ENCODE measurements at regions not wholly inside any gene's neighbourhood (a gene's known extent, or its start where the extent isn't known, plus 50 kb on each side); places are given as distances from the start of the nearest gene placed in this dataset.

- no peak overlapping the region for H3K27ac ChIP-seq
- no peak for ATAC-seq
- intact Hi-C loops (cut with DNase I) = no loop called here
Measured at GRCh38 chr9:1202512-1203280, 152.5 kb downstream of the DMRT2 start.

DNA sequence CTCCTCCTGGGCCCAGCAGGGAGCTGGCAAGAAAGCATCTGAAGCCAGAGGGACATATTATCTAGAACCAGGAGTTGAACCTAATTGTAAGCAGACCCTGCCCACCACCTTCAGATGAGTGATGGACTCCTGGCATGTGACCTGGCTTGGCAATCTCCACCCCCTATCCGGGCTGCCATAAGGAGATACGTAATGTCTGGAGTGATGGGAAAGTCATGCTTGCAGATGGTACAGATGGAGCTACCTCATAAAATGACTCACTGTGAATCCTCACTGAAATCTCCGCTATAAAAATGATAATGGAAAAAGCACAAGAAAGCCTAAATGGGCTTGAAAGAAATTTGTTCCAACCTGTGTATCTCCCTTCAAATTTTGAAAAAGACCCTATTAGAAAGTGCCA is 157.5 kb downstream of the DMRT2 start:
- TF ChIP-seq CTCF (IDR thresholded peaks at IDR 0.05) = no peak
- no peak for DNase-seq
- Histone ChIP-seq H3K9me3 (no peaks in the 10 kb centered on the region), H3K4me1 (peaks cover 4% of the 10 kb centered on the region), H3K4me3 (no peak overlapping the region), H3K27ac (no peak overlapping the region), H3K36me3 (ENCODE audit: insufficient read depth in 1 of 2, low read depth in 1 of 2) (no peaks in the 10 kb centered on the region), H3K27me3 (ENCODE audit: insufficient read depth in 3 of 3, low read length in 2 of 3) (no peaks in the 10 kb centered on the region)
- intact Hi-C loops (cut with DNase I) = no loop called here
- no peak for ATAC-seq
- WGBS, 3 donors = 74 to 80% (median 77%) methylated on average over 3 of the region's 3 CpGs

More at GRCh38 chr9:1202512-1203280, 152.5 kb downstream of the DMRT2 start:
- DNase-seq = no peak
- no peaks in the 10 kb centered on the region for H3K9me3 ChIP-seq
- H3K27me3 ChIP-seq (ENCODE audit: insufficient read depth in 3 of 3, low read length in 2 of 3) = no peaks in the 10 kb centered on the region
- whole genome bisulfite sequencing, 3 donors = 48 to 80% (median 61%) methylated on average over 3 of the region's 3 CpGs
- no peak for TF ChIP-seq CTCF (IDR thresholded peaks at IDR 0.05)
- no peak overlapping the region for H3K4me3 ChIP-seq
- no peaks in the 10 kb centered on the region for H3K36me3 ChIP-seq (ENCODE audit: insufficient read depth in 1 of 2, low read depth in 1 of 2)
- H3K4me1 ChIP-seq = peaks cover 6% of the 10 kb centered on the region

DNA sequence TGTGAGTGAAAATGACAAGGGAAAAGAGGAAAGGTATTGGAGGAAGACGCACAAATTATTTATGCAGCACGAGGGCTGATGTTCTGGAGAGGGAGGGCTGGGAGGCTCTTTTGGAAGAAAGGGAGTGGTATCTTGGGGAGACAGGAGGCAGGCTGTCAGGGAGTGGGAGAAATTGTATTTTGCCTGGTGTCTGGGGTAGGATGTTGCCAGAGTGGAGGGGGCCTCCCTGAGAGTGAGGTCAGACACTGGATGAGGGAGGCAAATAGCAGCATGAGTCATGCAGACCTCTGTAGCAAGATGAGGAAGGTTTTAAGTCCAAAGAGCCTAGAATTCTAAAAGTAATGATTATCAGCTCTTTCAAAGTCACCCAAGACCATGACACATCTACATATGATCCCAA is 158.0 kb downstream of the DMRT2 start:
- no peaks in the 10 kb centered on the region for H3K27me3 ChIP-seq (ENCODE audit: insufficient read depth in 3 of 3, low read length in 2 of 3)
- H3K27ac ChIP-seq = no peak overlapping the region
- no peak for TF ChIP-seq CTCF (IDR thresholded peaks at IDR 0.05)
- H3K36me3 ChIP-seq (ENCODE audit: insufficient read depth in 1 of 2, low read depth in 1 of 2) = no peaks in the 10 kb centered on the region
- H3K4me3 ChIP-seq = no peak overlapping the region
- intact Hi-C loops (cut with DNase I) = no loop called here
- peak in 1 of 2 donors; percentile 15 for DNase-seq
- H3K4me1 ChIP-seq = no peaks in the 10 kb centered on the region
- H3K9me3 ChIP-seq = no peaks in the 10 kb centered on the region
- peak in 1 of 4 donors; percentile 61 for ATAC-seq
- WGBS, 3 donors = 63 to 88% (median 73%) methylated on average over 2 of the region's 2 CpGs

DNA sequence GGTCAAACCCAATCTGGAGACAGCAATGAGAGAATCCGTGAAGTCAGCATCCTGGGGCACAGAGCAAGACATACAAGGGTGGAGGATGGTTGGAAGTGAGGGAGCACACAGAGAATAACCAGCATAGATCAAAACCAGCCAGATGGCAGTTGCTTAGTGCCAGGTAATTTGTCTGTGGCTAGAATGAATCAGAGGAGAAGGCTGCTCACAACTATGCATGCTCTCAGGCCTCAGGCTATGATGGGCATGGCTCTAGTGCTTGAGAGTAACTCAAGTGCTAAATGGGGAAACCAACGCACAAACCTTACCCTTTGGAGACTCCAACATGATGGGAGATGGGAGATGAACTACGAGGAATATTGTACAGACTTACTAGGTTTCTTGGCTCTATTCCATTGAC is 160.8 kb downstream of the DMRT2 start:
- Histone ChIP-seq H3K9me3 (no peaks in the 10 kb centered on the region), H3K27me3 (ENCODE audit: insufficient read depth in 3 of 3, low read length in 2 of 3) (no peaks in the 10 kb centered on the region), H3K4me3 (no peak overlapping the region), H3K36me3 (ENCODE audit: insufficient read depth in 1 of 2, low read depth in 1 of 2) (no peaks in the 10 kb centered on the region), H3K4me1 (no peaks in the 10 kb centered on the region), H3K27ac (no peak overlapping the region)
- DNase-seq = no peak
- 74 to 91% (median 75%) methylated on average over 3 of the region's 3 CpGs for WGBS, 3 donors
- intact Hi-C loops (cut with DNase I) = no loop called here
- ATAC-seq = no peak
- TF ChIP-seq CTCF (IDR thresholded peaks at IDR 0.05) = no peak

- H3K4me1 ChIP-seq = no peaks in the 10 kb centered on the region
- H3K27ac ChIP-seq = no peak overlapping the region
- no peak for DNase-seq
- no peak for TF ChIP-seq CTCF (IDR thresholded peaks at IDR 0.05)
- H3K27me3 ChIP-seq (ENCODE audit: insufficient read depth in 3 of 3, low read length in 2 of 3) = no peaks in the 10 kb centered on the region
- ATAC-seq = no peak
- WGBS, 3 donors = 61 to 72% (median 70%) methylated on average over 2 of the region's 2 CpGs
- H3K4me3 ChIP-seq = no peak overlapping the region
- H3K36me3 ChIP-seq (ENCODE audit: insufficient read depth in 1 of 2, low read depth in 1 of 2) = no peaks in the 10 kb centered on the region
- H3K9me3 ChIP-seq = no peaks in the 10 kb centered on the region
- intact Hi-C loops (cut with DNase I) = no loop called here
Measured at GRCh38 chr9:1216532-1216931, 166.4 kb downstream of the DMRT2 start.
